ENCODE measurements at regions not wholly inside any gene's neighbourhood (a gene's known extent, or its start where the extent isn't known, plus 50 kb on each side); places are given as distances from the start of the nearest gene placed in this dataset.

DNA sequence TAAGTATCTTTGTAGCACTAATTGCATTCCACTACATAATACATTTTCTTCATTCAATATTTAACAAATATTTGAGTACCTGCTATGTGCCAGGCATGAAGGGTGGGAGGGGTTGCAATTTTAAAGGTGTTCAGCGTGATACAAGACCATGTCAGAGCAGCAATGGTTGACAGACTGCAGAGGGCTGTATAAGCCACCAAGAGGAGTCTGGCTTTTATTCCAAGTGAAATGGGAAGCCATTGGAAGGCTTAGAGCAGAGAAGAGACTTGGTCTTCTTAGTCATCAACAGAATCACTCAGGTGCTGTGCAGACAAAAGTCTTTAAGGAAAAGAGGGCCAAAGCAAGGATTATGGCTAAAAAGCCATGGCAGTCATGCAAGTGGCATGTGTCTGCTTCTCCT is 360.8 kb upstream of the ARID1B start:
- no peak for DNase-seq (ENCODE audit: low read depth)

DNA sequence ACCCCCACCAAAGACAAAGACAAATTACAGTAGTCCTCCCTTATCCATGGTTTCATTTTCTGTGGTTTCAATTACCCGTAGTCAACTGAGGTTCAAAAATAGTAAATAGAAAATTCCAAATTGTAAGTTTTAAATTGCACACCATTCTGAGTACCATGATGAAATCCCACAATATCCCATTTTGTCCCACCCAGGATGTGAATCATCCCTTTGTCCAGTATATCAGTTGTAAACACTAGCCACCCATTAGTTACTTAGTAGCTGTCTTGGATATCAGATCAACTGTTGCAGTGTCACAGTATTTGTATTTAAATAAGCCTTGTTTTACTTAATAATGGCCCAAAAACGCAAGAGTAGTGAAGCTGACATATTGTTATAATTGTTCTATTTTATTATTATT is 364.0 kb upstream of the ARID1B start:
- DNase-seq (ENCODE audit: low read depth): peak; percentile 44

- DNase-seq (ENCODE audit: low read depth): no peak
These were observed 366.5 kb upstream of the ARID1B start for GRCh38 chr6:156410649-156411048.

- no peak for DNase-seq (ENCODE audit: low read depth)
These were observed 368.5 kb upstream of the ARID1B start for GRCh38 chr6:156408655-156409054.

GRCh38 chr6:156407334-156407733 is 369.8 kb upstream of the ARID1B start:
- no peak for DNase-seq (ENCODE audit: low read depth)

DNA sequence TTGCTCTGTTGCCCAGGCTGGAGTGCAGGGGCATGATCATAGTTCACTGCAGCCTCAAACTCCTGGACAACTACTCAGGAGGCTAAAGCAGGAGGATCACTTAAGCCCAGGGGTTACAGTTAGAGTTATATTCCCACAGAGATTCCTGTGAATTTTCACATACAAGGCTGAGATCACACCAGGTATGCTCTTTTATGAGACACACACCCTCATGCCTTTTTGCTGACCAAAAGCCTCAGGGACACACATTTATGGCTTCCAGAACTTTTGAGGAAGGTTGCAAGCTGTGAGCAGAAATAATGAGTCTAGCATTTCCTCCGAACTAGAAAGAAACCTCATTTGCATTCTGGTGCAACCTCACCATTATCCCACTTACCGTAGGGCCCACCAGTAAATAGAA is 370.5 kb upstream of the ARID1B start:
- DNase-seq (ENCODE audit: low read depth): peak; percentile 44

- DNase-seq (ENCODE audit: low read depth): no peak
These were observed 371.1 kb upstream of the ARID1B start for GRCh38 chr6:156406099-156406498.

- no peak for DNase-seq (ENCODE audit: low read depth)
These were observed 374.6 kb upstream of the ARID1B start for GRCh38 chr6:156402628-156403027.

- DNase-seq (ENCODE audit: low read depth): no peak
These were observed 375.0 kb upstream of the ARID1B start for GRCh38 chr6:156402227-156402626.

DNA sequence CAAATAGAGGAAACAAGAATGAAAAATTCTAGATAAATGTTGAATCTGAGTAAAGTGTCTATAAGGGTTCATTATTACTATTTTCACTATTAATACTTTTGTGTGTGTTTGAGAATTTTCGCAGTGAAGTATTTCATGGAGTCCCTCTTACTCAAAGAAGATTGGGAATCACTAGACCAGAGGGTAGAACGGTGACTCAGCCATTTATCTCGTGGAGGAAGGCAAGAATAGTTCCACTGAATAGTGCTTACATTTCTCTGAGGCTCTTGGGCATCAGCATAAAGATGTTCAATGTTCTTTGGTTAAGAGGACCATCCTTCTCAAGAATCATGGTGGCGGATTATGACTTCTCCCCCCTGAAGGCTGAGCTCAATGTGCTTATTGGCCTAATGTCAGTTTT is 376.7 kb upstream of the ARID1B start:
- DNase-seq (ENCODE audit: low read depth): no peak

GRCh38 chr6:156398966-156399365 is 378.2 kb upstream of the ARID1B start:
- no peak for DNase-seq (ENCODE audit: low read depth)

- DNase-seq (ENCODE audit: low read depth): no peak
These were observed 378.8 kb upstream of the ARID1B start for GRCh38 chr6:156398371-156398770.

GRCh38 chr6:156396791-156397418 is 380.3 kb upstream of the ARID1B start:
- no peak for DNase-seq (ENCODE audit: low read depth)

- no peak for DNase-seq (ENCODE audit: low read depth)
These were observed 381.0 kb upstream of the ARID1B start for GRCh38 chr6:156396068-156396771.

DNA sequence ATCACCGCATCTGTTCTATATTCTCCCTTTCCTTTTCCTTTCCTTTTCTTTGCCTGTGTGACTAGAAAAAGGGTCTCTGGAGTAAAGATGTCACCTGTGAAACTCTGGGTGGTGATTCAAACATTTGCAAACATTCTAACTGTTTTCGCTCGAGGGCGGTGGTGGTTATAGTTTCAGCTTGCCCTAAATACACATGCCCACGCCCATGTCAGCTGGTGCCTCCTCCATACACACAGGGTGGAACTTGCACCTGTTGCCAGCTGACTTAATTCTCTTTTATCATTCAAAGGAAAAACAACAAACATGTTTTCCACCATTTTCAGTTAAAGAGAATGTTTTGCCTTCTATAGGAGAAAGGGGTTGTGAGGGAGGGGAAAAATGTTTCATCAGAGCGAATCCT is 381.9 kb upstream of the ARID1B start:
- no peak for DNase-seq (ENCODE audit: low read depth)

DNA sequence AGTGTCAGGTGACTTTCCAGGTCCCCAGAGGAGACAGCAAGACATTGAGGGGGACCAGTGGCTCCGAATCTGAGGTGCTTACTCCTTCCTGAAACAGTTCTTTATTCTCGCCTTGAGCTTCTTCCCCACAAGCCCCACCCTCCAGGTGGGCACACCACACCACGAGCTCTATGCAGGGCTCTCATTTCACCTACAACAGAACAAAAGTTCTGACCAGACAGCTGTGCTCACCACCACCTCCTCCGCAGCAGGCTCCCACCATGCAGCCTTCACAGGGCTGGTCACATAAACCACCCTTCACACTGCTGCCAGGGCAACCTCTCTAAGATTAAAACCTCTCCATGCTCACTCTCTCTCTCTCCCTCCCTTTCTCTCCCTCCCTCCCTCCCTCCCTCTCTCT is 384.5 kb upstream of the ARID1B start:
- DNase-seq (ENCODE audit: low read depth): no peak

- no peak for DNase-seq (ENCODE audit: low read depth)
These were observed 385.2 kb upstream of the ARID1B start for GRCh38 chr6:156391977-156392376.

DNA sequence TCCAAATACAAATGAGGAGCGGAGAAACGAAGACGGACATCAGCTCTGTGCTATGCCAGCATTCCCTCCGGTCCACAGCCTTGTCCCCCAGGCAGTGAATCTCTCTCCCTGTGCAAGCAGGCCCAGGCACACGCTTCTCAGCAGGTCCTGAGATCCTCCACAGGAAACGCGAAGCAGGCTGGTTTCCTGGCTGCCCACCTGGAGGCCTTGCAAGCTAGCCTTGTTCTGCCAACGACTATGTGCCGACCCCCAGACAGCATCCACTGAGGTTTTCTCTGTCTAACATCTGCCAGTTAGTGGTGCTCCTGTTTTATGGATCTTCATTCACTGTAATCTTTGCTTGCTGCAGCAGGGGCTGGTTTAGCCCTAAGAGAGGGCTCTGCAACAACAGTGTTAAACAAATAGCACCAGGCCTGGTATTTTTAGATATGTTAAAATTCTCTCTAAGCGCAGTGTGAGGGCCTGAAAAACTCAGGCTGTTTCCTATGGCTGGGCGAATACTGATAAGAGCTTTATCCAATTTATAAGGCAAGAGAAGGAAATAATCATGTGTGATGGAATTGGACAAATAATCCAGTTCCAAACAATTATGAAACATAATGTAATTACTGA is 386.0 kb upstream of the ARID1B start:
- no peak for DNase-seq (ENCODE audit: low read depth)

GRCh38 chr6:156390621-156391020 is 386.6 kb upstream of the ARID1B start:
- DNase-seq (ENCODE audit: low read depth): no peak

DNA sequence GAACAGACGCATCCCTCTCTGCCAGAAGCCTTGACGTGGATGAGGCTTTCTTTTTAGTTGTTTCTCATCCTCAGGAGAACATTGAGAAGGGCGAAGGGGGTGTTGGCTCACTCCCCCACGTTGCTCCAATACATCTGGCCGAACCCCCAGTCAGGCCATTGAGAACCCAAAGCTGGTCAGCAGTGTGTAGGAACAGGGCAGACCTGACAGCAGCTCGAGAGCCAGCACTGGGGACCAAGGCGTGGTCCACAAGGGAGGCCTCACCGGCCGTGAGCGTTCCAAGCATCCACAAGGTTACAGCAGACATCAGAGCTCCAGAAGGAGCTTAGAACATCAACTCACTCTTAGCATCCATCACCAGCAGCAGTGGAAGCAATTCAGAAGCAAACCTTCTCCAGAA is 387.9 kb upstream of the ARID1B start:
- DNase-seq (ENCODE audit: low read depth): no peak

- no peak for DNase-seq (ENCODE audit: low read depth)
These were observed 389.7 kb upstream of the ARID1B start for GRCh38 chr6:156387472-156387871.

DNA sequence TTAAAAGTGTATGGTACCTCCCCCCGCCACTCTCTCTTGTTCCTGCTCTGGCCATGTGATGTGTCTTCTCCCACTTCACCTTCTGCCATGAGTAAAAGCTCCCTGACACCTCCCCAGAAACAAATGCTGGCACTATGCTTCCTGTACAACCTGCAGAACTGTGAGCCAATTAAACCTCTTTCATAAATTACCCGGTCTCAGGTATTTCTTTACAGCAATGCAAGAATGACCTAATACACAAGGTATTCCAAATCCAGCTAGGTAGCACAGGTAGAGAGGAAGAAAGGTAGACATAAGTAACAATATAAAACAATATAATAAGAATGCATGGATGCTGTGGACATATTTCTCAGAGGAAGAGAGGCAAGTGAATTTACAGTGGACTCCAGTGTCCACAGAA is 394.1 kb upstream of the ARID1B start:
- no peak for DNase-seq (ENCODE audit: low read depth)

Measured in renal cortical epithelial cell (primary cell).